Kidney (tissue), 13 donors: ENCODE measurements at regions not wholly inside any gene's neighbourhood (a gene's known extent, or its start where the extent isn't known, plus 50 kb on each side); places are given as distances from the start of the nearest gene placed in this dataset.

Experiments used
- DNase-seq, 5 donors: peaks; one replicate each; pipeline ENCODE4 v3.0.0-alpha.2; 2013 to 2020
- FAIRE-seq: peaks from 2 replicates; lab custom pipeline; 2012; peaks lifted over from hg19 to GRCh38; lab: Jason Lieb, UNC
- H3K27ac ChIP-seq, 2 donors: one replicate each; pipeline ENCODE4 v1.7.0; 2013; ENCODE audit warnings: low read depth in 2 of 2, low read length in 2 of 2, inconsistent platforms in 1 of 2
- H3K27me3 ChIP-seq: one replicate; pipeline ENCODE4 v1.7.1; 2013; ENCODE audit warnings: low read length, inconsistent platforms; ENCODE audit not compliant: control insufficient read depth, insufficient read depth
- H3K36me3 ChIP-seq, 3 donors: one replicate each; pipeline versions ENCODE4 v1.7.0 to v1.7.1; 2013; ENCODE audit warnings: low read length in 3 of 3, control low read depth in 1 of 3, inconsistent platforms in 1 of 3; ENCODE audit not compliant: insufficient read depth in 3 of 3, control insufficient read depth in 2 of 3
- H3K4me1 ChIP-seq, 3 donors: one replicate each; pipeline versions ENCODE4 v1.7.0 to v1.7.1; 2013; ENCODE audit warnings: low read length in 3 of 3, inconsistent platforms in 1 of 3, low read depth in 1 of 3; ENCODE audit not compliant: control insufficient read depth in 2 of 3, insufficient read depth in 2 of 3
- H3K4me3 ChIP-seq, 3 donors: one replicate each; pipeline versions ENCODE4 v1.7.0 to v1.8.1; 2013; ENCODE audit warnings: low read length in 3 of 3, control low read depth in 1 of 3, inconsistent platforms in 1 of 3
- H3K9ac ChIP-seq, 3 donors: one replicate each; pipeline versions ENCODE4 v1.7.0 to v1.7.1; 2013; ENCODE audit warnings: low read length in 3 of 3, control low read depth in 1 of 3, inconsistent platforms in 1 of 3
- H3K9me3 ChIP-seq, 3 donors: one replicate each; pipeline versions ENCODE4 v1.7.0 to v1.7.1; 2013; ENCODE audit warnings: low read length in 3 of 3, control low read depth in 1 of 3, inconsistent platforms in 1 of 3; ENCODE audit not compliant: control insufficient read depth in 2 of 3, insufficient read depth in 1 of 3
- CTCF ChIP-seq: IDR thresholded peaks from 3 replicates; pipeline ENCODE4 v1.5.1; 2012; ENCODE audit warnings: mild to moderate bottlenecking, moderate library complexity, borderline replicate concordance; ENCODE audit not compliant: insufficient read depth; ENCODE audit errors: extremely low read depth
- intact Hi-C: fragments of 100-400 bp; cut with DNase I; formaldehyde crosslinking; loops from one replicate; pipeline ENCODE4 v1.11.1; 2022
- donor health status: control.
- donor health status: control.
- donor health status: control.
- donor health status: control.
- donor health status: control.
- donor health status: DM: yes; HTN: yes; CAD: no.
- donor health status: Normal renal cell carcinoma (clear cell type).

DNA sequence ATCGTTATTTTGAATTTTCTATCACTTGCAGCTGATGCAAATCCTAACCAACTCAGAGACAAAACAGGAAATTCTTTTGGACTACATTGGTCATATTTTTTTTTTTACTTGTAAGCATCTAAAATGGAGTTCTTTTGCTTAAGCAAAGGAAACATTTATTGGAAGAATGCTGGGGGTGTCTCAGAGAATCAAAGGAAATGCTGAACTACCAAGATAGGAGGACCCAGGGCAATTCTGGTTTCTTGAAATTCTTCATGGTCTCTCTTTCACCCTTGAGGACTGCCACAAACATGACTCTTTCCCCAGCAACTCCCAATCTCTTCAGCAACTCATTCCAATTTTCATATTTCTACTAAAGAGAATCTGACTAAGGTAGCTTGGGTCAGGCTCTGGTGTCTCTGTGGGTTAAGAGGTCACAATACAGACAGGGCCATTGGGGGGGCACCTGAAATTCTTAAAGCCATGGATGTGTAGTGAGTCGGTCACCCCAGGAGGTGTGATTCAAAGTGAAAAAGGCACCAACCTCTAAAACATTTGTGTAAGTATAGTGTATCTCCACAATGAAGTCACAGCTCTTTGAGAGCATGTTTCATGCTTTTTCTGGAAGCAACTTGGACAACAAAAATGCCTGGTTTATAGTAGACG lies 171.1 kb upstream of the FGGY start:
- Histone ChIP-seq H3K4me3 (no peak overlapping the region), H3K27ac (no peak overlapping the region), H3K9ac (no peak overlapping the region), H3K9me3 (no peaks in the 10 kb centered on the region), H3K36me3 (no peaks in the 10 kb centered on the region), H3K27me3 (no peaks in the 10 kb centered on the region), H3K4me1 (peaks cover 0 to 3% (median 0%) of the 10 kb centered on the region in 3 donors)
- no peak for FAIRE-seq
- intact Hi-C loops: no loop called here
- no peak for TF ChIP-seq CTCF
- DNase-seq: no peak

DNA sequence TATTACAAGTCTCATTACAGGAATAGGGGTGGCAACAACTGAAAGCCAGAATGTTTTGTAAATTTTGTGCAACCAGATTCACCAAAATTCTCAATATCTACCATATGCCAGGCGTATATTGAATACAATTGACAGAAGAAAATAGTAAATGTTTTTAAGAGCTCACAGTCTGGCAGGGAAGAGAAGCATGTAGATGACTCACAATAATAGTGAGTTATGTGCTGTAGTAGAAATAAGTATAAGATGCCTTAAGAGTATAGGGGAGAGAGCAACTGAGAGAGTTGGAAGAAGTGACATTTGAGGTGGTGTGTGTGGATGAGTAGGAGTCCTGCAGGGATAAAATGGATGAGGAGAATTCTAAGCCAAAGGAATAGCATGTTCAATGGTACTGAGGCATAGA lies 170.5 kb upstream of the FGGY start:
- no peak for FAIRE-seq
- no peak overlapping the region for H3K9ac ChIP-seq
- intact Hi-C loops: no loop called here

GRCh38 chr1:59128239-59128736 lies 168.6 kb upstream of the FGGY start:
- intact Hi-C loops: no loop called here
- DNase-seq: no peak
- peaks cover 0 to 3% (median 3%) of the 10 kb centered on the region in 3 donors for H3K4me1 ChIP-seq
- H3K9me3 ChIP-seq: no peaks in the 10 kb centered on the region
- H3K4me3 ChIP-seq: no peak overlapping the region
- TF ChIP-seq CTCF: no peak
- H3K27ac ChIP-seq: no peak overlapping the region
- H3K9ac ChIP-seq: no peak overlapping the region
- no peak for FAIRE-seq
- no peaks in the 10 kb centered on the region for H3K27me3 ChIP-seq
- no peaks in the 10 kb centered on the region for H3K36me3 ChIP-seq

More for the DNA sequence above, 170.5 kb upstream of the FGGY start:
- Histone ChIP-seq H3K9me3 (no peaks in the 10 kb centered on the region), H3K4me3 (no peak overlapping the region), H3K36me3 (no peaks in the 10 kb centered on the region), H3K4me1 (peaks cover 0 to 3% (median 0%) of the 10 kb centered on the region in 3 donors), H3K27ac (no peak overlapping the region), H3K27me3 (no peaks in the 10 kb centered on the region)
- no peak for TF ChIP-seq CTCF
- no peak for DNase-seq

GRCh38 chr1:59128784-59129227 lies 168.1 kb upstream of the FGGY start:
- DNase-seq (peak in 1 of 5 donors; percentile 67), FAIRE-seq (no peak)
- TF ChIP-seq CTCF: no peak
- Histone ChIP-seq H3K4me3 (no peak overlapping the region), H3K27ac (no peak overlapping the region), H3K4me1 (peaks cover 3 to 4% (median 3%) of the 10 kb centered on the region in 3 donors), H3K27me3 (no peaks in the 10 kb centered on the region), H3K9me3 (no peaks in the 10 kb centered on the region), H3K9ac (no peak overlapping the region), H3K36me3 (no peaks in the 10 kb centered on the region)
- intact Hi-C loops: no loop called here
